ENCODE measurements at regions not wholly inside any gene's neighbourhood (a gene's known extent, or its start where the extent isn't known, plus 50 kb on each side); places are given as distances from the start of the nearest gene placed in this dataset.

- Mint-ChIP-seq H3K36me3 (no peaks in the 10 kb centered on the region), H3K9me3 (no peaks in the 10 kb centered on the region), H3K4me1 (ENCODE audit: unreplicated experiment) (peaks cover 74% of the 10 kb centered on the region), H3K4me3 (peak overlapping the region; percentile 59), H3K27ac (peak overlapping the region; percentile 97), H3K27me3 (peaks cover 6% of the 10 kb centered on the region)
- TF ChIP-seq CTCF (conservative IDR thresholded peaks at IDR 0.05), result peak; percentile 91
- peak; percentile 76 for DNase-seq (ENCODE audit: extremely low spot score, unreplicated experiment)
Measured at GRCh38 chr3:193780810-193781478, 187.9 kb downstream of the OPA1 start.

- H3K4me3 Mint-ChIP-seq, result peak overlapping the region; percentile 65
Measured at GRCh38 chr3:193782276-193782647, 189.3 kb downstream of the OPA1 start.

GRCh38 chr3:193782747-193783146 lies 189.7 kb downstream of the OPA1 start:
- TF ChIP-seq CTCF (conservative IDR thresholded peaks at IDR 0.05), result no peak
- H3K9me3 Mint-ChIP-seq, result no peaks in the 10 kb centered on the region

More at GRCh38 chr3:193782276-193782647, 189.3 kb downstream of the OPA1 start:
- Mint-ChIP-seq H3K36me3 (no peaks in the 10 kb centered on the region), H3K27ac (peak overlapping the region; percentile 97), H3K27me3 (peaks cover 6% of the 10 kb centered on the region), H3K9me3 (no peaks in the 10 kb centered on the region), H3K4me1 (ENCODE audit: unreplicated experiment) (peaks cover 70% of the 10 kb centered on the region)
- TF ChIP-seq CTCF (conservative IDR thresholded peaks at IDR 0.05), result no peak
- DNase-seq (ENCODE audit: extremely low spot score, unreplicated experiment), result no peak

GRCh38 chr3:193783166-193783896 lies 190.3 kb downstream of the OPA1 start:
- DNase-seq (ENCODE audit: extremely low spot score, unreplicated experiment), result no peak
- H3K27ac Mint-ChIP-seq, result peak overlapping the region; percentile 97
- H3K9me3 Mint-ChIP-seq, result no peaks in the 10 kb centered on the region

More at GRCh38 chr3:193782747-193783146, 189.7 kb downstream of the OPA1 start:
- Mint-ChIP-seq H3K4me1 (ENCODE audit: unreplicated experiment) (peaks cover 74% of the 10 kb centered on the region), H3K4me3 (peak overlapping the region; percentile 65), H3K27me3 (peaks cover 6% of the 10 kb centered on the region), H3K36me3 (no peaks in the 10 kb centered on the region), H3K27ac (peak overlapping the region; percentile 97)
- DNase-seq (ENCODE audit: extremely low spot score, unreplicated experiment), result no peak

GRCh38 chr3:193784822-193785221 lies 191.8 kb downstream of the OPA1 start:
- Mint-ChIP-seq H3K27ac (peak overlapping the region; percentile 35), H3K4me3 (peak overlapping the region; percentile 46), H3K4me1 (ENCODE audit: unreplicated experiment) (peaks cover 83% of the 10 kb centered on the region), H3K9me3 (no peaks in the 10 kb centered on the region), H3K27me3 (no peaks in the 10 kb centered on the region), H3K36me3 (no peaks in the 10 kb centered on the region)
- DNase-seq (ENCODE audit: extremely low spot score, unreplicated experiment), result no peak
- peak; percentile 23 for TF ChIP-seq CTCF (conservative IDR thresholded peaks at IDR 0.05)

More at GRCh38 chr3:193783166-193783896, 190.3 kb downstream of the OPA1 start:
- TF ChIP-seq CTCF (conservative IDR thresholded peaks at IDR 0.05), result no peak
- H3K27me3 Mint-ChIP-seq, result peaks cover 6% of the 10 kb centered on the region
- H3K4me1 Mint-ChIP-seq (ENCODE audit: unreplicated experiment), result peaks cover 80% of the 10 kb centered on the region
- no peaks in the 10 kb centered on the region for H3K36me3 Mint-ChIP-seq
- H3K4me3 Mint-ChIP-seq, result no peak overlapping the region
